GM12864 (cell line): ENCODE measurements at regions not wholly inside any gene's neighbourhood (a gene's known extent, or its start where the extent isn't known, plus 50 kb on each side); places are given as distances from the start of the nearest gene placed in this dataset.

ENCODE experiments used
- DNase-seq: peaks from one replicate; pipeline ENCODE4 v3.0.0-alpha.2; 2011; ENCODE audit warnings: low read depth
- H3K4me3 ChIP-seq: 2 replicates; pipeline ENCODE4 v1.5.1; 2011; ENCODE audit warnings: mild to moderate bottlenecking, low read depth, low read length, control low read depth
- CTCF ChIP-seq: IDR thresholded peaks from 2 replicates; pipeline ENCODE4 v1.5.1; 2011; ENCODE audit warnings: low read depth, mild to moderate bottlenecking, moderate library complexity, low read length, control low read depth, inconsistent platforms; ENCODE audit errors: missing control alignments

DNA sequence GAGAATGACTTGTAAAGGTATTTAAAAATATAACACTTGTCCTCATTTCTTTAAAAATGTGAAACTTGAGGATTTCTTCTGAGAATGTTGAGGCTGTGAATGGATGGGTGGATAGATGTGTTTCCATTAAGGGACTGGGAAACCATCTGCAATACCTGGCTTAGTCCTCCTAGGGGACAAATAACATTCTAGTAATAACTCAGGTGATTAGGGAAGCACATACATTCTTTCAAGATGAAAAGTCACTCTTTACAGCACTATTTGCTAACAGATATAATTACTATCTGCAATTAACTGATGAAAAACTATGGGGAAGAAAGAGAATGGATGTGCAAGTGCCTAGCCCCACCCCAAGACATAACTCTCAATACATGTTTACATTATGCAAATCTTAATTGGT, 542.3 kb downstream of the CD83 start:
- no peak overlapping the region for H3K4me3 ChIP-seq
- no peak for TF ChIP-seq CTCF
- DNase-seq: no peak

DNA sequence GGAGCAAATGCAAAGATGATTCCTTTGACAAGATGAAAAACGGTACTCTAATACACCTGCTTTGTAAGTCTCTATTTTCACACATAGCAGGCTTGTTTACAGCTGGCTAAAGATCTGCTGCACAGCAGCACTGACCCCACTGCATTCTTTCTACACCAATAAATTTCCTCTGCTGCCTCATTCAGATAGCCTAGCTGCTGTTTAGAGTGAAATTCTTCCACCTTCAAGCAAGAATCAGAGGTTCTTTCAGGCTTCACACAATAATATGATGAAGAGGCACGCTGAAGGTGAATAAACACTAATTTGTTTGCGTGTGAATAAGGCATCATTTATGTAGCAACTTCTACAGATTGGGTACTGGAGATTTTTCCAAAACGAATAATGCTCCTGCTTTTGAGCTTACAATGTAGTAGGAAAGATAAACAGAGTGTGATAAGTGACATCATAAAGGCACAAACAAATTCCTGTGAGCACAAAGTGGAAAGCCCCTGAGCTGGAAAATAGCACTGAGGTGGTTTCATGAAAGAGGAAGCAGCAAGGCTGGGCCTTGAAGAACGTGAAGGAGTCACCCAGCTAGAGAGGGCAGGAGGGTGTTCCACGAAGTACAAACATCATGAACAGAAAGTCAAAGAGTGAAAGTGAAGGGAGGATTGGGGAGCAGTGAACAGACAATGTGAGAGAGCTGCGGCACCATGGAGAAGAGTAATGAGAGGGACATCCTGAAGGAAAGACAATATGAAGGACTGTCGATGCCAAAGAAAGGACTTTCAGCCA, 543.4 kb downstream of the CD83 start:
- no peak for TF ChIP-seq CTCF
- no peak for DNase-seq
- no peak overlapping the region for H3K4me3 ChIP-seq

DNA sequence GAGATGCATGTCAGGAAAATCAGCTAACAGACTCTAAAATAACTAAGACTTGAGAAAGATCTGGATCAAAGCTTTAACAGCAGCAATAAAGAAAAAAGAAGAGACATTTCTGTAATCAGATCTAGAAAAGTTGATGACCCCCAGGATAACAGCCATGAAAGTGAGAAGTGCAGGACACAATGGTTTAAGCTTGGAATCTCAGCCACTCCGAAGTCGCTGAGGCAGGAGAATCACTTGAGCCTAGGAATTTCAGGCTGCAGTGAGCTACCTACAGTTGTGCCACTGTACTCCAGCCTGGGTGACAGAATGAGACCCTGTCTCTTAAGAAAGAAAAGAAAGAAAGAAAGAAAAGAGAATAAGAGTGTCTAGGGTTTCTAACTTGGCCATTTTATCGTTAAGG, 544.1 kb downstream of the CD83 start:
- TF ChIP-seq CTCF: no peak
- no peak overlapping the region for H3K4me3 ChIP-seq
- DNase-seq: no peak

GRCh38 chr6:14664112-14664601, 546.6 kb downstream of the CD83 start:
- H3K4me3 ChIP-seq: no peak overlapping the region
- DNase-seq: no peak
- no peak for TF ChIP-seq CTCF

GRCh38 chr6:14664621-14665315, 547.2 kb downstream of the CD83 start:
- no peak for TF ChIP-seq CTCF
- no peak overlapping the region for H3K4me3 ChIP-seq
- no peak for DNase-seq

DNA sequence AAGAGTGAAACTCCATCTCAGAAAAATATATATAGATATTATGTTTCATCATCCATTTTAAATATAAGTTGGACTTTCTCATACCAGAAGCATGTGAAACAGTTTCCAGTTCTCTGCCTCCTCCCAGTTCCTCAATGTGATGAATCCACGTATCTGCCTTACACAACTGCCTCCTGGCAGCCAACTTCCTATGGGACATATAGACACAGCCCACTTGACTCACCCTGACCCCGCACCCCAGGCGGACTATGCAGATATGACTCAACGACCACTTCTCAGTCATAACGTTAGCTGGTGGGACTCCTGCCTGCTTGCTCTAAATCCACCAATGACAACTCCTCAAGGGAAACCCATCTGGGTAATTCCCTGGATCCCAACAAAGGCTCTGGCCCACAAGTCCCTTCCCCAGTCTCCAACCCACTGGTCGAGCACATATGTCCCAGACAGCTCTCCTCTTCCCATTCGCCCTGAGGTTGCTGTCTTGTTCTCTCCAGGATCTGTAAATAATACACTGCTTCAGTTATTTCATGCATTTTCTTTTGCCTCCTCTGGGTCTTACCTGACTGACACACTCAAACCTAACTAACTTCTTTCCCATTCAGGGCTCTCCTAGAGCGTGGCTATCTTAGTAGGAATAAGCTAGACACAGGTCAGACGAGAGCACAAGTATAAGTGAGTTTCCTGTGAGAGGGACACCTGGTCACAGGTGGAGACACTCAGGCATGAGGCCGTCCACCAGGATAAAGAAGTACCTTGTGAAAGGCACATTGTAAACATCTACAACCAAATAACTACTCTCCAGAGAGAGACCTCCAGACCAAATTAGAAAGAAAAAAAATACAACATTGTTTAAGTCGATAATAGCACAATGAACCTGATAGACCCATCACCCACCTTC, 548.5 kb downstream of the CD83 start:
- peak; percentile 26 for DNase-seq
- TF ChIP-seq CTCF: no peak
- H3K4me3 ChIP-seq: no peak overlapping the region
